ENCODE measurements at regions not wholly inside any gene's neighbourhood (a gene's known extent, or its start where the extent isn't known, plus 50 kb on each side); places are given as distances from the start of the nearest gene placed in this dataset.
"Not testable (repeated sequence)": the region's sequence is repeated elsewhere in the genome, so short reads cannot be mapped to it uniquely, and the experiment has no call there.

- no peak for TF ChIP-seq CTCF (conservative IDR thresholded peaks at IDR 0.05)
- H3K4me1 Mint-ChIP-seq: no peaks in the 10 kb centered on the region
- no peaks in the 10 kb centered on the region for H3K27me3 Mint-ChIP-seq (ENCODE audit: low read depth)
- no peak overlapping the region for H3K4me3 Mint-ChIP-seq
- no peaks in the 10 kb centered on the region for H3K36me3 Mint-ChIP-seq (ENCODE audit: low read depth)
- no peak overlapping the region for H3K27ac Mint-ChIP-seq (ENCODE audit: unreplicated experiment)
- peaks cover 3% of the 10 kb centered on the region for H3K9me3 Mint-ChIP-seq
- no peak for DNase-seq (ENCODE audit: low read depth, low spot score)
These were observed 789.2 kb upstream of the FBXO33 start for GRCh38 chr14:40221428-40221827.

GRCh38 chr14:40219032-40219431, 786.8 kb upstream of the FBXO33 start:
- H3K27ac Mint-ChIP-seq (ENCODE audit: unreplicated experiment): no peak overlapping the region
- no peak overlapping the region for H3K4me3 Mint-ChIP-seq
- no peak for DNase-seq (ENCODE audit: low read depth, low spot score)
- no peak for TF ChIP-seq CTCF (conservative IDR thresholded peaks at IDR 0.05)
- H3K9me3 Mint-ChIP-seq: peaks cover 6% of the 10 kb centered on the region
- no peaks in the 10 kb centered on the region for H3K36me3 Mint-ChIP-seq (ENCODE audit: low read depth)
- no peaks in the 10 kb centered on the region for H3K27me3 Mint-ChIP-seq (ENCODE audit: low read depth)
- no peaks in the 10 kb centered on the region for H3K4me1 Mint-ChIP-seq

- Mint-ChIP-seq H3K27ac (ENCODE audit: unreplicated experiment) (no peak overlapping the region), H3K27me3 (ENCODE audit: low read depth) (no peaks in the 10 kb centered on the region), H3K36me3 (ENCODE audit: low read depth) (no peaks in the 10 kb centered on the region), H3K9me3 (peaks cover 6% of the 10 kb centered on the region), H3K4me1 (no peaks in the 10 kb centered on the region), H3K4me3 (no peak overlapping the region)
- TF ChIP-seq CTCF (conservative IDR thresholded peaks at IDR 0.05): no peak
- no peak for DNase-seq (ENCODE audit: low read depth, low spot score)
These were observed 786.2 kb upstream of the FBXO33 start for GRCh38 chr14:40218282-40218941.

DNA sequence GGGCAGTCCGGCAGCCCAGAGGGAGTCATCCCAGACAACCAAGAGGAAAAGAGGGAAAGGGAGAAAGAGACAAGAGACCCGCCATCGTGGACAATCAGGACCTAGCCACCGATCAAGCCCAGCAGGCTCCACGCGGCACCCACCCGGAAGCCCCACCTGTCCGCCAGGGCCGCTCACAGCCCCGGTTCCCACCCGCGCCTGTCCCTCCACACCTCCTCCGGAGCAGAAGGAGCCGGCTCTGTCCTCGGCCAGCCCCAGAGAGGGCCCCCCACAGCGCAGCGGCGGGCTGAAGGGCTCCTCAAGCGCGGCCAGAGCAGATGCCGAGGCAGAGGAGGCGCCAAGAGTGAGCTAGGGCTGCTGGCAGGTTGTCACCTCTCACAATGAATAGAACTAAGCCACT, 784.7 kb upstream of the FBXO33 start:
- DNase-seq (ENCODE audit: low read depth, low spot score): no peak
- Mint-ChIP-seq H3K9me3 (peaks cover 6% of the 10 kb centered on the region), H3K36me3 (ENCODE audit: low read depth) (no peaks in the 10 kb centered on the region), H3K27me3 (ENCODE audit: low read depth) (no peaks in the 10 kb centered on the region), H3K4me3 (no peak overlapping the region), H3K4me1 (no peaks in the 10 kb centered on the region), H3K27ac (ENCODE audit: unreplicated experiment) (no peak overlapping the region)
- no peak for TF ChIP-seq CTCF (conservative IDR thresholded peaks at IDR 0.05)

DNA sequence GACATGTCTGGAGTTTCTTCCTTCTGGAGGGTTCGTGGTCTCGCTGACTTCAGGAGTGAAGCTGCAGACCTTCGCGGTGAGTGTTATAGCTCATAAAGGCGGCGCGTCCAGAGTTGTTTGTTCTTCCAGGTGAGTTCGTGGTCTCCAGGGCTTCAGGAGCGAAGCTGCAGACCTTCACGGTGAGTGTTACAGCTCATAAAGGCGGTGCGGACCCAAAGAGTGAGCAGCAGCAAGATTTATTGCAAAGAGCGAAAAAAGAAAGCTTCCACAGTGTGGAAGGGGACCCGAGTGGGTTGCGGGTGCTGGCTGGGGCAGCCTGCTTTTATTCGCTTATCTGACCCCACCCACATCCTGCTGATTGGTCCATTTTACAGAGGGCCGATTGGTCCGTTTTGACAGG, 784.2 kb upstream of the FBXO33 start:
- DNase-seq (ENCODE audit: low read depth, low spot score); H3K4me1 Mint-ChIP-seq; H3K27ac Mint-ChIP-seq (ENCODE audit: unreplicated experiment); H3K36me3 Mint-ChIP-seq (ENCODE audit: low read depth); H3K27me3 Mint-ChIP-seq (ENCODE audit: low read depth); H3K4me3 Mint-ChIP-seq; H3K9me3 Mint-ChIP-seq: not testable (repeated sequence)

DNA sequence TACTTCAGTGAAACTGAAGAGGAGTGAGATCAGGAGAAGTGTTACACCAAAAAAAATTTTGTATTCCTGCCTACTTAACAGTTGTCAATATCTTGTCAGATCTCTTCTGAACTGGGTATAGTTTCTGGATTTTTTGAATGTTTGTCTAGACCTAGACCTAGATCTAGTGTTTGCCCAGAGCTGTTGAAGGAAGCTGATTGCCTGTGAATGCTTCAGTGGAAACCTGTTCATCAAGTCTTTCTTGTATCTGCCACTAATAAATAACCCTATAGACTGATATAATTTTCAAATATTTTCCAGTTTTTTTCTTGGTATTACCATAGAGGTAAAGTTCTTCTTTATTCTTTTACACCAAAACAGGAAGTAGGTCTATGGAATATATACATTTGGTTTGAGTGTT, 781.5 kb upstream of the FBXO33 start:
- Mint-ChIP-seq H3K9me3 (peaks cover 11% of the 10 kb centered on the region), H3K4me1 (no peaks in the 10 kb centered on the region), H3K36me3 (ENCODE audit: low read depth) (no peaks in the 10 kb centered on the region), H3K4me3 (no peak overlapping the region), H3K27ac (ENCODE audit: unreplicated experiment) (no peak overlapping the region), H3K27me3 (ENCODE audit: low read depth) (no peaks in the 10 kb centered on the region)
- no peak for TF ChIP-seq CTCF (conservative IDR thresholded peaks at IDR 0.05)
- DNase-seq (ENCODE audit: low read depth, low spot score): no peak

All from neural crest cell (in vitro differentiated cells).